ENCODE measurements at regions not wholly inside any gene's neighbourhood (a gene's known extent, or its start where the extent isn't known, plus 50 kb on each side); places are given as distances from the start of the nearest gene placed in this dataset.

GRCh38 chr11:110979696-110980095 lies 265.8 kb upstream of the POU2AF2 start:
- TF ChIP-seq CTCF (IDR thresholded peaks at IDR 0.05) (no peak), POLR2A (IDR thresholded peaks at IDR 0.05) (no peak)
